HG03060 (cell line): ENCODE measurements at regions not wholly inside any gene's neighbourhood (a gene's known extent, or its start where the extent isn't known, plus 50 kb on each side); places are given as distances from the start of the nearest gene placed in this dataset.

Experiments used
- ATAC-seq: cut with Tn5 transposase; IDR thresholded peaks from one replicate; pipeline ENCODE4 v1.9.1; 2021; ENCODE audit warnings: low read depth, moderate number of reproducible peaks; ENCODE audit not compliant: unreplicated experiment

GRCh38 chr13:99436686-99437416 lies 64.4 kb upstream of the TM9SF2 start:
- peak; percentile 29 for ATAC-seq

GRCh38 chr13:99439048-99439447 lies 62.2 kb upstream of the TM9SF2 start:
- no peak for ATAC-seq

- ATAC-seq = no peak
These were observed 61.2 kb upstream of the TM9SF2 start for GRCh38 chr13:99439850-99440604.

- no peak for ATAC-seq
These were observed 58.9 kb upstream of the TM9SF2 start for GRCh38 chr13:99442273-99442895.

GRCh38 chr13:99446242-99446641 lies 55.0 kb upstream of the TM9SF2 start:
- ATAC-seq = no peak

GRCh38 chr13:99448546-99448945 lies 52.7 kb upstream of the TM9SF2 start:
- no peak for ATAC-seq

- ATAC-seq = no peak
These were observed 50.9 kb upstream of the TM9SF2 start for GRCh38 chr13:99450416-99450815.
